Colonic mucosa (tissue), 4 donors: ENCODE measurements at regions not wholly inside any gene's neighbourhood (a gene's known extent, or its start where the extent isn't known, plus 50 kb on each side); places are given as distances from the start of the nearest gene placed in this dataset.

ENCODE experiments used
- DNase-seq: peaks from one replicate; pipeline ENCODE4 v3.0.0-alpha.2; 2020
- H3K27ac ChIP-seq: fragments of 200-600 bp; one replicate; pipeline ENCODE4 v1.8.0; 2021
- H3K27me3 ChIP-seq: fragments of 200-600 bp; one replicate; pipeline ENCODE4 v1.8.0; 2021
- H3K36me3 ChIP-seq: fragments of 200-600 bp; one replicate; pipeline ENCODE4 v1.8.0; 2021
- H3K4me1 ChIP-seq: fragments of 200-600 bp; one replicate; pipeline ENCODE4 v1.8.0; 2021; ENCODE audit warnings: mild to moderate bottlenecking
- H3K4me3 ChIP-seq: fragments of 200-600 bp; one replicate; pipeline ENCODE4 v1.8.0; 2021
- H3K9ac ChIP-seq, 2 donors: one replicate each; pipeline ENCODE4 v1.7.0; 2013; ENCODE audit warnings: control low read depth in 2 of 2, low read depth in 2 of 2, low read length in 2 of 2
- H3K9me3 ChIP-seq: fragments of 200-600 bp; one replicate; pipeline ENCODE4 v1.8.0; 2021
- intact Hi-C: fragments of 100-400 bp; cut with DNase I; formaldehyde crosslinking; loops from one replicate; pipeline ENCODE4 v1.14.1; 2022
- TF ChIP-seq, protein P1 (sequence below): fragments of 200-600 bp; IDR thresholded peaks from one replicate; pipeline ENCODE4 v1.8.0; 2022; ENCODE audit warnings: antibody characterized with exemption, mild to moderate bottlenecking
- donor health status: healthy.
- donor health status: DM: no; HTN: no; CAD: no.
- donor health status: DM: no; HTN: no; CAD: no.

DNA sequence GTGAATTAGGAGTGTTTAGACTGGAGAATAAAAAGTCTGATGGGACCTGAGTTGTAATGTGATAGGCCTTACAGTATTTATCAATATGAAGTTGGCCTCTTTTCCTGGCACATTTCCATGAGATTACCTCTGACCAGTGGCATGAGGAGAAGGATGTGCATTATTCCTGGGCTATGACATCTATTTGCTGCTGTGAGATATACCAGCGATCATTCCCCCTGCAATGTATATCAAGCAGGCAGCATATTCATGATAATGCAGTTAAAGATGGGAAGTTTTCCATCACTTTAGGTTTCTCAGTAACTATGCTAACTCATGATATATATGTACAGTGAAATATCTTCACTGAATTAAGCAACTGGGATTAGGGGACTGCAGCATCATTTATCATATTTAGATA, 142.8 kb upstream of the MBL2 start:
- intact Hi-C loops: no loop called here
- H3K27ac ChIP-seq: no peak overlapping the region
- no peaks in the 10 kb centered on the region for H3K4me1 ChIP-seq
- TF ChIP-seq, protein P1, sequence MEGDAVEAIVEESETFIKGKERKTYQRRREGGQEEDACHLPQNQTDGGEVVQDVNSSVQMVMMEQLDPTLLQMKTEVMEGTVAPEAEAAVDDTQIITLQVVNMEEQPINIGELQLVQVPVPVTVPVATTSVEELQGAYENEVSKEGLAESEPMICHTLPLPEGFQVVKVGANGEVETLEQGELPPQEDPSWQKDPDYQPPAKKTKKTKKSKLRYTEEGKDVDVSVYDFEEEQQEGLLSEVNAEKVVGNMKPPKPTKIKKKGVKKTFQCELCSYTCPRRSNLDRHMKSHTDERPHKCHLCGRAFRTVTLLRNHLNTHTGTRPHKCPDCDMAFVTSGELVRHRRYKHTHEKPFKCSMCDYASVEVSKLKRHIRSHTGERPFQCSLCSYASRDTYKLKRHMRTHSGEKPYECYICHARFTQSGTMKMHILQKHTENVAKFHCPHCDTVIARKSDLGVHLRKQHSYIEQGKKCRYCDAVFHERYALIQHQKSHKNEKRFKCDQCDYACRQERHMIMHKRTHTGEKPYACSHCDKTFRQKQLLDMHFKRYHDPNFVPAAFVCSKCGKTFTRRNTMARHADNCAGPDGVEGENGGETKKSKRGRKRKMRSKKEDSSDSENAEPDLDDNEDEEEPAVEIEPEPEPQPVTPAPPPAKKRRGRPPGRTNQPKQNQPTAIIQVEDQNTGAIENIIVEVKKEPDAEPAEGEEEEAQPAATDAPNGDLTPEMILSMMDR: no peak
- no peaks in the 10 kb centered on the region for H3K27me3 ChIP-seq
- no peaks in the 10 kb centered on the region for H3K9me3 ChIP-seq
- DNase-seq: no peak
- H3K36me3 ChIP-seq: no peaks in the 10 kb centered on the region
- H3K4me3 ChIP-seq: no peak overlapping the region
- H3K9ac ChIP-seq: no peak overlapping the region

DNA sequence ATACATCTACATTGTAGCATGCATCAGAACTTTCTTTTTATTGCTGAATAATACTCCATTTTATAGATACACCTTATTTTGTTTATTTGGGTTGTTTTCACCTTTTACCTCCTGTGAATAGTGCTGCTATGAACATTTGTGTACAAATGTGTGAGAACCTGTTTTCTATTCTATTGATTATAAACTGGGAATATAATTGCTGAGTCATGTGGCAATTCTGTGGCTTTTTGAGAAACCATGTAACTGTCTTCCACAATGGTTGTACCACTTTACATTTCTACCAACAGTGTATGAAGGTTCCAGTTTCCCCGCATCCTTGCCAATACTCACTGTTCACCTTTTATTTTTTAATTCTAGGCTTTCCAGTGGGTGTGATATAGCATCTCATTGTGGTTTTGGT, 138.6 kb upstream of the MBL2 start:
- DNase-seq: no peak
- Histone ChIP-seq H3K36me3 (no peaks in the 10 kb centered on the region), H3K27me3 (no peaks in the 10 kb centered on the region), H3K27ac (no peak overlapping the region), H3K4me1 (no peaks in the 10 kb centered on the region), H3K9me3 (no peaks in the 10 kb centered on the region), H3K4me3 (no peak overlapping the region), H3K9ac (no peak overlapping the region)
- TF ChIP-seq, protein P1: no peak
- intact Hi-C loops: no loop called here

DNA sequence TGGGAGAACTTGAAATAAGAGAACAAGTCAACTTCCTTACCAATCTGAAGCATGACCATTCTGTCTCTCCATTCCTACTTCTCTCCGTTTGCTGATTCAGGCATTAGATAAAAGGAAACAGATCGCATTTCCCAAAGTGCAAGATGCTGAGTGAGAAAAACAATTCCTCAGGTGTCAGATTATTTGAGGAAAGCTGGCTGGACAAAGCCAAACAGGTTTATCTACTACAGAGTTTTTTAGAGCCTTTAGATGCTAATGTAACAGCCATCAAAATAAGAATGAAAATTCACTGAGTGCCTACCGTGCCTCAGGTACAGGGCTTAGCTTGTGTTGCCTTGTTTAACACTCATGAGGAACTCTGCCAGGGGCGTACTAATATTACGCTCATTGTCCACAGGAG, 135.9 kb upstream of the MBL2 start:
- TF ChIP-seq, protein P1: no peak
- Histone ChIP-seq H3K27ac (no peak overlapping the region), H3K4me3 (no peak overlapping the region), H3K4me1 (no peaks in the 10 kb centered on the region), H3K27me3 (no peaks in the 10 kb centered on the region), H3K9ac (no peak overlapping the region), H3K9me3 (no peaks in the 10 kb centered on the region), H3K36me3 (no peaks in the 10 kb centered on the region)
- intact Hi-C loops: no loop called here
- no peak for DNase-seq

DNA sequence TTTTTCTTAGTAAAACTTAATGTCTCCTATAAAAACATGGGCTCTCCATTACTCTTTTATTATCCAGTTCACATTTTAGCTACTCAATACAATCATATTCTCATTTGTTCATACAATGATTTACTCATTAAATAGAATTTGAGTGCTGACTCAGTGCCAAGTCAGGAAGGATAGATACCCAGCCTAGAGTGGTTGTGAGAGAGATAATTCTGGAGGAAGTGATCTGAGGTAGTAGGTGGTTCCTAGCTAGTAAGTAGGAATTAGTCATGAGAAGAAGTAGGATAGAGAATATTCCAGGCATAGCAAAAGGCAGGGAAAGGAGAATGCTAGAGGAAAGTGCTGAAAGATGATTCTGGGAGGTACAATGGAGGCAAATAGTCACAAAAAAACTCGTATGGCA, 133.5 kb upstream of the MBL2 start:
- H3K9ac ChIP-seq: no peak overlapping the region
- no peak overlapping the region for H3K27ac ChIP-seq
- H3K4me1 ChIP-seq: no peaks in the 10 kb centered on the region
- no peaks in the 10 kb centered on the region for H3K27me3 ChIP-seq
- H3K4me3 ChIP-seq: no peak overlapping the region
- intact Hi-C loops: no loop called here
- no peaks in the 10 kb centered on the region for H3K36me3 ChIP-seq
- no peaks in the 10 kb centered on the region for H3K9me3 ChIP-seq
- DNase-seq: no peak
- TF ChIP-seq, protein P1: no peak

DNA sequence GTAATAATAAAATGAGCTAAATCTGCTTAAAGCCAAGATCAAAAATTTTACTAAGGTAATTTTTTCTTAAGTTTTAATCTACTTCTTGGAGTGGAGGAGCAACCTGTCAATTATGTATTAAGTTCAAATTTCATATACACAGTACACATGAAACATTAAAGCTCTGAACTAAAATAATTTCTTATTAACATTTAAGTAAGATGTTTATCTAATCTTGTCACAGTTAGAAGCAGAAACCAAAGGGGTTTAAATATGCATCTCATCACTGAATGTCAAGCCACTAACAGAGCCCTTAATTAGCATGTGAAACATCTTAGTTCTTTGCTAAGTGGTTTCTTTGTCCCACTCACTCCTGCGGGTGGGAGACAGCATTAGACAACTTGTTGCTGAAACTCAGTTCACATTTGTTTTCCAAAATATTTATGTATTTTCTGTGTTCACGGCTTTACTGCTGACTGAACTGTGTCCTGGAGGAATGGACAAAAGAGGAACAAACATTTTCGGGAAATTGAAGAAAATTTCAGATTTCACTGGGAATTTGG, 130.9 kb upstream of the MBL2 start:
- H3K9me3 ChIP-seq: no peaks in the 10 kb centered on the region
- H3K36me3 ChIP-seq: no peaks in the 10 kb centered on the region
- no peak overlapping the region for H3K27ac ChIP-seq
- no peaks in the 10 kb centered on the region for H3K27me3 ChIP-seq
- TF ChIP-seq, protein P1: no peak
- H3K9ac ChIP-seq: no peak overlapping the region
- DNase-seq: no peak
- no peaks in the 10 kb centered on the region for H3K4me1 ChIP-seq
- no peak overlapping the region for H3K4me3 ChIP-seq
- intact Hi-C loops: no loop called here

DNA sequence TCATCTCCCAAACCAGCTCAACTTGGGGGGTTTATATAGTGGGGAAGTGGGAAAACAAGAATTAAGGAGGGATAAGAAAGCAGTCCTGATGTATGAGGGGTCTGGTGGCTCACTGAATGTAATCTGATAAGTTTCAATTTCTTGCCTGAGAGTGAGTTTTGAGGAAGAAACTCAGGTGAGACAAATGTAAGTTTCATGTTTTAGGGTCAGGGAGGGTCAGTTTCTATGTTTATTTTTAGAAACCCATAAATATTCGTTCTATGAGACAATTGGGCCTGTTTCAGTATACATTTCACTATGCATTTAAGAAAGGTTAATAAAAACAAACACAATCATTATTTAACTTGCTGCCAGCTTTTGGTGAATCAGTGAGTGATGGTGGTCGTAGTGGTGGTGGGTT, 128.0 kb upstream of the MBL2 start:
- H3K4me1 ChIP-seq: no peaks in the 10 kb centered on the region
- H3K27me3 ChIP-seq: no peaks in the 10 kb centered on the region
- DNase-seq: no peak
- H3K9ac ChIP-seq: no peak overlapping the region
- no peaks in the 10 kb centered on the region for H3K36me3 ChIP-seq
- no peaks in the 10 kb centered on the region for H3K9me3 ChIP-seq
- intact Hi-C loops: no loop called here
- no peak overlapping the region for H3K4me3 ChIP-seq
- TF ChIP-seq, protein P1: no peak
- no peak overlapping the region for H3K27ac ChIP-seq
